Right atrium auricular region (tissue), 2 donors: ENCODE measurements at regions not wholly inside any gene's neighbourhood (a gene's known extent, or its start where the extent isn't known, plus 50 kb on each side); places are given as distances from the start of the nearest gene placed in this dataset.

Experiments
- DNase-seq: peaks from one replicate; pipeline ENCODE4 v3.0.0-alpha.2; 2019; ENCODE audit warnings: low spot score
- H3K27ac ChIP-seq, 2 donors: fragments of 200-600 bp; sonication (generic); 1 replicate in 1 of 2; 2 replicates in 1 of 2; pipeline ENCODE4 v1.5.1; 2016 to 2019
- H3K27me3 ChIP-seq, 2 donors: fragments of 200-600 bp; sonication (generic); one replicate each; pipeline versions ENCODE4 v1.5.1 to v1.6.0; 2017 to 2019
- H3K36me3 ChIP-seq: fragments of 200-600 bp; sonication (generic); one replicate; pipeline ENCODE4 v1.5.1; 2016
- H3K4me1 ChIP-seq, 2 donors: fragments of 200-600 bp; sonication (generic); one replicate each; pipeline versions ENCODE4 v1.5.1 to v1.6.0; 2017 to 2019
- H3K4me3 ChIP-seq, 2 donors: fragments of 200-600 bp; sonication (generic); 1 replicate in 1 of 2; 2 replicates in 1 of 2; pipeline ENCODE4 v1.5.1; 2017 to 2019; ENCODE audit warnings: mild to moderate bottlenecking in 1 of 2, moderate library complexity in 1 of 2
- H3K9me3 ChIP-seq, 2 donors: fragments of 200-600 bp; sonication (generic); one replicate each; pipeline ENCODE4 v1.5.1; 2019
- CTCF ChIP-seq, 2 donors: fragments of 200-600 bp; sonication (generic); IDR thresholded peaks; one replicate each; pipeline ENCODE4 v1.5.1; 2019; ENCODE audit warnings: antibody characterized with exemption in 2 of 2

GRCh38 chr4:11133868-11134267, 294.8 kb downstream of the HS3ST1 start:
- DNase-seq: no peak
- Histone ChIP-seq H3K4me3 (no peak overlapping the region), H3K9me3 (no peaks in the 10 kb centered on the region), H3K27me3 (no peaks in the 10 kb centered on the region), H3K4me1 (no peaks in the 10 kb centered on the region), H3K27ac (no peak overlapping the region), H3K36me3 (no peaks in the 10 kb centered on the region)
- no peak for TF ChIP-seq CTCF (IDR thresholded peaks at IDR 0.05)

GRCh38 chr4:11132478-11132877, 296.2 kb downstream of the HS3ST1 start:
- H3K36me3 ChIP-seq: no peaks in the 10 kb centered on the region
- no peak overlapping the region for H3K4me3 ChIP-seq
- no peak for DNase-seq
- no peaks in the 10 kb centered on the region for H3K27me3 ChIP-seq
- H3K9me3 ChIP-seq: no peaks in the 10 kb centered on the region
- no peak for TF ChIP-seq CTCF (IDR thresholded peaks at IDR 0.05)
- no peaks in the 10 kb centered on the region for H3K4me1 ChIP-seq
- H3K27ac ChIP-seq: no peak overlapping the region

- DNase-seq: no peak
- Histone ChIP-seq H3K9me3 (no peaks in the 10 kb centered on the region), H3K27ac (no peak overlapping the region), H3K27me3 (no peaks in the 10 kb centered on the region), H3K4me1 (no peaks in the 10 kb centered on the region), H3K4me3 (no peak overlapping the region), H3K36me3 (no peaks in the 10 kb centered on the region)
- no peak for TF ChIP-seq CTCF (IDR thresholded peaks at IDR 0.05)
These were observed 297.2 kb downstream of the HS3ST1 start for GRCh38 chr4:11131491-11131890.

GRCh38 chr4:11130195-11130970, 298.3 kb downstream of the HS3ST1 start:
- no peak for TF ChIP-seq CTCF (IDR thresholded peaks at IDR 0.05)
- no peak overlapping the region for H3K4me3 ChIP-seq
- H3K4me1 ChIP-seq: no peaks in the 10 kb centered on the region
- no peaks in the 10 kb centered on the region for H3K36me3 ChIP-seq
- no peak overlapping the region for H3K27ac ChIP-seq
- H3K9me3 ChIP-seq: no peaks in the 10 kb centered on the region
- DNase-seq: no peak
- no peaks in the 10 kb centered on the region for H3K27me3 ChIP-seq

- H3K9me3 ChIP-seq: no peaks in the 10 kb centered on the region
- no peaks in the 10 kb centered on the region for H3K4me1 ChIP-seq
- TF ChIP-seq CTCF (IDR thresholded peaks at IDR 0.05): no peak
- no peaks in the 10 kb centered on the region for H3K36me3 ChIP-seq
- no peak for DNase-seq
- H3K27ac ChIP-seq: no peak overlapping the region
- no peak overlapping the region for H3K4me3 ChIP-seq
- no peaks in the 10 kb centered on the region for H3K27me3 ChIP-seq
These were observed 308.3 kb downstream of the HS3ST1 start for GRCh38 chr4:11120435-11120834.

GRCh38 chr4:11119474-11119873, 309.2 kb downstream of the HS3ST1 start:
- Histone ChIP-seq H3K27me3 (no peaks in the 10 kb centered on the region), H3K36me3 (no peaks in the 10 kb centered on the region)
- TF ChIP-seq CTCF (IDR thresholded peaks at IDR 0.05): no peak

More at GRCh38 chr4:11119474-11119873, 309.2 kb downstream of the HS3ST1 start:
- Histone ChIP-seq H3K9me3 (no peaks in the 10 kb centered on the region), H3K4me3 (no peak overlapping the region), H3K4me1 (no peaks in the 10 kb centered on the region), H3K27ac (no peak overlapping the region)
- DNase-seq: no peak
